Transverse colon (tissue), 4 donors: ENCODE measurements at regions not wholly inside any gene's neighbourhood (a gene's known extent, or its start where the extent isn't known, plus 50 kb on each side); places are given as distances from the start of the nearest gene placed in this dataset.

ENCODE experiments used
- DNase-seq: peaks from one replicate; pipeline ENCODE4 v3.0.0-alpha.2; 2019
- H3K27ac ChIP-seq, 4 donors: fragments of 200-600 bp; sonication (generic); 2 replicates each; pipeline ENCODE4 v1.5.1; 2016 to 2018; ENCODE audit warnings: inconsistent platforms in 4 of 4
- H3K27me3 ChIP-seq: fragments of 200-600 bp; sonication (generic); 2 replicates; pipeline ENCODE4 v1.5.1; 2017; ENCODE audit warnings: inconsistent platforms
- H3K36me3 ChIP-seq, 4 donors: fragments of 200-600 bp; sonication (generic); 2 replicates each; pipeline ENCODE4 v1.5.1; 2017 to 2019; ENCODE audit warnings: inconsistent platforms in 4 of 4
- H3K4me1 ChIP-seq, 4 donors: fragments of 200-600 bp; sonication (generic); 2 replicates each; pipeline ENCODE4 v1.5.1; 2017 to 2020; ENCODE audit warnings: inconsistent platforms in 4 of 4
- H3K4me3 ChIP-seq, 4 donors: fragments of 200-600 bp; sonication (generic); 1 replicate in 1 of 4; 2 replicates in 3 of 4; pipeline versions ENCODE4 v1.5.1 to v1.6.1; 2017 to 2019; ENCODE audit warnings: inconsistent platforms in 4 of 4
- H3K9me3 ChIP-seq, 2 donors: fragments of 200-600 bp; sonication (generic); 2 replicates each; pipeline ENCODE4 v1.5.1; 2017 to 2019; ENCODE audit warnings: inconsistent platforms in 2 of 2
- EP300 ChIP-seq: sonication (generic); formaldehyde crosslinking; IDR thresholded peaks from one replicate; pipeline ENCODE4 v1.6.1; 2017; ENCODE audit warnings: antibody characterized with exemption, low read depth
- POLR2A ChIP-seq: fragments of 450-650 bp; IDR thresholded peaks from one replicate; pipeline ENCODE4 v1.6.1; 2016; ENCODE audit warnings: antibody characterized with exemption, mild to moderate bottlenecking, moderate library complexity
- POLR2AphosphoS5 ChIP-seq, 3 donors: sonication (generic); formaldehyde crosslinking; IDR thresholded peaks; one replicate each; pipeline ENCODE4 v1.6.1; 2016; ENCODE audit warnings: antibody characterized with exemption in 3 of 3
- WGBS, 2 donors: methylation state at CpG; one replicate each; pipeline ENCODE4 v1.1.5; 2018; ENCODE audit warnings: low coverage in 1 of 2; 5-methylcytosine and 5-hydroxymethylcytosine counted together
- in situ Hi-C, 4 donors: fragments of 200-750 bp; cut with MboI; loops; one replicate each; pipeline versions ENCODE4 v1.15.0 to v1.15.1; 2017; ENCODE audit warnings: low sequenced_read_pairs in 3 of 4, low pct_ligation_motif_present in 1 of 4, low pct_unique_long_range_greater_than_20kb in 1 of 4
- intact Hi-C: fragments of 100-400 bp; cut with DNase I; formaldehyde crosslinking; loops from one replicate; pipeline ENCODE4 v1.15.1; 2023; ENCODE audit warnings: low total_unique reads
- TF ChIP-seq, protein P1 (sequence below), 5 experiments: fragments of 200-600 bp in 3 of 5; fragments of 450-650 bp in 2 of 5; sonication (generic) in 3 of 5; IDR thresholded peaks; 1 replicate in 2 of 5; 2 replicates in 3 of 5; pipeline ENCODE4 v1.5.1; 2016 to 2017; ENCODE audit warnings: antibody characterized with exemption in 5 of 5, inconsistent platforms in 3 of 5, mild to moderate bottlenecking in 2 of 5, moderate library complexity in 1 of 5

DNA sequence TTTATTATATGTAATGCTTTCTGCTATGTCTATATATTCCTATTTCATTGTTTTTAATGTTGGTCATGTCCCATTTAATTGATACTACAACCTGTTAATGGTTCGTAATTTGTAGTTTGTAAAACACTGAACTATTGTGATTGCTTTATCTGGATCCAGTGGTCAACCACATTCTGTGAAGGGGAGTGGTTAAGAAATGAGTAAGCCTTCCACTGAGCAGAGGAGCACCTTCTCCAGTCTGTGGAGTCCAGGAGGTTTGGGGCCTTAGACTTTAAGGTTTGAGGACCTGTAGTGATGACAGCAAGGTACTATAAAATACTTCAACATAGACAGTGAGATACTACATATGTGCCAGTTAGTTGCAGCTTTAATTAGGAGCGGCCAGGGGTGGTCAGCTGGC lies 67.7 kb upstream of the RAD23B start:
- H3K4me3 ChIP-seq, result no peak overlapping the region
- no peak for DNase-seq
- in situ Hi-C loops (no loop called here), intact Hi-C loops (no loop called here)
- H3K9me3 ChIP-seq, result no peaks in the 10 kb centered on the region
- no peaks in the 10 kb centered on the region for H3K36me3 ChIP-seq
- WGBS, 2 donors, result 83 to 98% methylated on average over 1 to 2 of the region's 2 CpGs
- no peak overlapping the region for H3K27ac ChIP-seq
- peaks cover 0 to 4% (median 0%) of the 10 kb centered on the region in 4 donors for H3K4me1 ChIP-seq
- TF ChIP-seq POLR2A, result no peak
- no peak for TF ChIP-seq EP300
- TF ChIP-seq, protein P1, sequence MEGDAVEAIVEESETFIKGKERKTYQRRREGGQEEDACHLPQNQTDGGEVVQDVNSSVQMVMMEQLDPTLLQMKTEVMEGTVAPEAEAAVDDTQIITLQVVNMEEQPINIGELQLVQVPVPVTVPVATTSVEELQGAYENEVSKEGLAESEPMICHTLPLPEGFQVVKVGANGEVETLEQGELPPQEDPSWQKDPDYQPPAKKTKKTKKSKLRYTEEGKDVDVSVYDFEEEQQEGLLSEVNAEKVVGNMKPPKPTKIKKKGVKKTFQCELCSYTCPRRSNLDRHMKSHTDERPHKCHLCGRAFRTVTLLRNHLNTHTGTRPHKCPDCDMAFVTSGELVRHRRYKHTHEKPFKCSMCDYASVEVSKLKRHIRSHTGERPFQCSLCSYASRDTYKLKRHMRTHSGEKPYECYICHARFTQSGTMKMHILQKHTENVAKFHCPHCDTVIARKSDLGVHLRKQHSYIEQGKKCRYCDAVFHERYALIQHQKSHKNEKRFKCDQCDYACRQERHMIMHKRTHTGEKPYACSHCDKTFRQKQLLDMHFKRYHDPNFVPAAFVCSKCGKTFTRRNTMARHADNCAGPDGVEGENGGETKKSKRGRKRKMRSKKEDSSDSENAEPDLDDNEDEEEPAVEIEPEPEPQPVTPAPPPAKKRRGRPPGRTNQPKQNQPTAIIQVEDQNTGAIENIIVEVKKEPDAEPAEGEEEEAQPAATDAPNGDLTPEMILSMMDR (IDR thresholded peaks at IDR 0.05), result no peak
- TF ChIP-seq POLR2AphosphoS5 (IDR thresholded peaks at IDR 0.05), result no peak
- H3K27me3 ChIP-seq, result no peaks in the 10 kb centered on the region

DNA sequence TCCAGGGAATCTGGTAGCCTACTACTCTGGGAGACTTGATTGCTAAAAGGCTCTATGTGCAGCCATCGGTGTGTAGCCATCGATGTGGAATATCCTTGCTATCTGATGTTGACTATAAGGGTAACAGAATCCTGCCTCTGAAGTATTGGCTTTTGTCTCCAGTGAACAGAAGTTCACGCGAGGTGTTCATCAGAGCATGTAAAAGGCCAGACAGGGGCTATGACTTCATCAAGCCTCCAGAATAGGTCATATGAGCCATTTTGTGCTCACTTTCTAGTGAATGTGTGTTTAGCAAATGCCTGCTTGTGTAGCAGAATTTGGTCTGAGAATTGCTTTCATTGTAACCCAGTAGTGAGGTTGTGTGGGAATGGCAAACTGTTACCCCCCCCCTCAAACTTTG lies 66.8 kb upstream of the RAD23B start:
- peaks cover 0 to 4% (median 0%) of the 10 kb centered on the region in 4 donors for H3K4me1 ChIP-seq
- no peak for DNase-seq
- WGBS, 2 donors, result 88 to 89% methylated on average over 2 to 4 of the region's 4 CpGs
- TF ChIP-seq POLR2AphosphoS5 (IDR thresholded peaks at IDR 0.05) (no peak), POLR2A (no peak), EP300 (no peak)
- TF ChIP-seq, protein P1 (IDR thresholded peaks at IDR 0.05), result no peak
- no peaks in the 10 kb centered on the region for H3K36me3 ChIP-seq
- in situ Hi-C loops (no loop called here), intact Hi-C loops (no loop called here)
- H3K9me3 ChIP-seq, result no peaks in the 10 kb centered on the region
- no peak overlapping the region for H3K4me3 ChIP-seq
- H3K27me3 ChIP-seq, result no peaks in the 10 kb centered on the region
- no peak overlapping the region for H3K27ac ChIP-seq

DNA sequence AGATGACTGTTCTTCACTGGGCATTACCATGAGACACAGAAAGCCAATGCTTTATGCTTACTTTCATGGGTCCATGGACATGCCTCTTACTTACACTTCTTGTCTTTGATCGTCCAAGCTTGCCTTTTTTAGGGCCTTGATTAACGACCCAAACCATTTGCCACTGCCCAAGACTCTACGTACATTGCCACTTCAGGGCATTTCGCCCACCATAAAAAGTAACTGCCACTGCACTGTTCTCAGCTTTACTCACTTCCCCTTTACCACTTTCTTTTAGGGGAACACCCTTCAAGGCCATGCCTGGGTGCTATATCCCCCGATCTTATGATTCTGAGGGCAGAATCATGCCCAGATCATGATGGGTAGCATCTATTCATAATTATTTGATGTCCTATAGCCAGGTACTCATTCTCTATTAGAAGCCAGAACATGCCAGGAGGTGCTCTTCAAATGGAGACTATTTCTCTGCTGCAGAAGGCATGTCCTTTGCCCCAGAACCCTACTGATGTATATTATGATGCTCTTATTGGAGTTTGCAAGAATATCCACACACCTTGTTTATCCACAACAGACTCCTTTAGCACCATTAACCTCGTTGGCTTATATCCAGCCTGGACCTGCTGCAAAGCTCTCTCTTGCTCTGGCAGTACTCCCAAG lies 64.1 kb upstream of the RAD23B start:
- 74 to 83% methylated on average over 4 to 6 of the region's 6 CpGs for WGBS, 2 donors
- H3K4me1 ChIP-seq, result no peaks in the 10 kb centered on the region
- intact Hi-C loops, result no loop called here
- TF ChIP-seq EP300 (no peak), POLR2AphosphoS5 (IDR thresholded peaks at IDR 0.05) (no peak)
- no peaks in the 10 kb centered on the region for H3K27me3 ChIP-seq
- no peaks in the 10 kb centered on the region for H3K36me3 ChIP-seq
- no peak for DNase-seq
- H3K4me3 ChIP-seq, result no peak overlapping the region
- in situ Hi-C loops, result no loop called here
- H3K27ac ChIP-seq, result no peak overlapping the region
- H3K9me3 ChIP-seq, result no peaks in the 10 kb centered on the region

- no peaks in the 10 kb centered on the region for H3K27me3 ChIP-seq
- no peaks in the 10 kb centered on the region for H3K36me3 ChIP-seq
- no peaks in the 10 kb centered on the region for H3K9me3 ChIP-seq
- in situ Hi-C loops (no loop called here), intact Hi-C loops (no loop called here)
- TF ChIP-seq POLR2AphosphoS5 (IDR thresholded peaks at IDR 0.05) (no peak), EP300 (no peak), POLR2A (no peak)
- TF ChIP-seq, protein P1 (IDR thresholded peaks at IDR 0.05), result no peak
- WGBS, 2 donors, result 88 to 100% methylated on average over 1 to 4 of the region's 4 CpGs
- no peak overlapping the region for H3K4me3 ChIP-seq
- no peaks in the 10 kb centered on the region for H3K4me1 ChIP-seq
- H3K27ac ChIP-seq, result no peak overlapping the region
- no peak for DNase-seq
These were observed 63.5 kb upstream of the RAD23B start for GRCh38 chr9:107219486-107220077.
